Sigmoid colon (tissue), 6 donors: ENCODE measurements at regions not wholly inside any gene's neighbourhood (a gene's known extent, or its start where the extent isn't known, plus 50 kb on each side); places are given as distances from the start of the nearest gene placed in this dataset.

Experiments
- DNase-seq: peaks from one replicate; pipeline ENCODE4 v3.0.0-alpha.2; 2019
- H3K27ac ChIP-seq, 4 donors: fragments of 200-600 bp; sonication (generic); one replicate each; pipeline ENCODE4 v1.5.1; 2016 to 2019; ENCODE audit warnings: mild to moderate bottlenecking in 1 of 4
- H3K27me3 ChIP-seq, 3 donors: fragments of 200-600 bp; sonication (generic); one replicate each; pipeline ENCODE4 v1.5.1; 2019; ENCODE audit warnings: mild to moderate bottlenecking in 1 of 3
- H3K36me3 ChIP-seq, 4 donors: fragments of 200-600 bp; sonication (generic); one replicate each; pipeline ENCODE4 v1.5.1; 2016 to 2019
- H3K4me1 ChIP-seq, 4 donors: fragments of 200-600 bp; sonication (generic); one replicate each; pipeline ENCODE4 v1.5.1; 2017 to 2019
- H3K4me3 ChIP-seq, 4 donors: fragments of 200-600 bp; sonication (generic); one replicate each; pipeline ENCODE4 v1.5.1; 2017 to 2019; ENCODE audit warnings: mild to moderate bottlenecking in 2 of 4, moderate library complexity in 1 of 4
- H3K9me3 ChIP-seq, 4 donors: fragments of 200-600 bp in 3 of 4; sonication (generic) in 3 of 4; one replicate each; pipeline versions ENCODE4 v1.5.1 to v1.6.1; 2013 to 2019
- EP300 ChIP-seq, 4 donors: sonication (generic); formaldehyde crosslinking; IDR thresholded peaks; one replicate each; pipeline ENCODE4 v1.6.1; 2017; ENCODE audit warnings: antibody characterized with exemption in 4 of 4
- POLR2A ChIP-seq, 2 donors: fragments of 450-650 bp; IDR thresholded peaks; one replicate each; pipeline ENCODE4 v1.6.1; 2016; ENCODE audit warnings: antibody characterized with exemption in 2 of 2, mild to moderate bottlenecking in 2 of 2, moderate library complexity in 2 of 2
- POLR2AphosphoS5 ChIP-seq, 4 donors: sonication (generic); formaldehyde crosslinking; IDR thresholded peaks; one replicate each; pipeline ENCODE4 v1.6.1; 2017; ENCODE audit warnings: antibody characterized with exemption in 4 of 4
- WGBS, 2 donors: extraction: QIAGEN DNeasy Blood & Tissue Kit; methylation state at CpG; one replicate each; pipeline ENCODE4 v1.1.7; 2013; 5-methylcytosine and 5-hydroxymethylcytosine counted together
- intact Hi-C: fragments of 100-400 bp; cut with DNase I; formaldehyde crosslinking; loops from one replicate; pipeline ENCODE4 v1.15.1; 2023
- small RNA-seq, 3 donors: library from RNA; depleted of rRNA; stranded (forward); fragments of <200 nt; gene quantifications; one replicate each; pipeline ENCODE3, GENCODE V24; 2016
- TF ChIP-seq, protein P1 (sequence below), 4 experiments: fragments of 450-650 bp in 3 of 4; fragments of 200-600 bp in 1 of 4; IDR thresholded peaks; one replicate each; pipeline ENCODE4 v1.5.1; 2016 to 2019; ENCODE audit warnings: antibody characterized with exemption in 4 of 4, mild to moderate bottlenecking in 3 of 4, moderate library complexity in 2 of 4
- donor health status: healthy with polysubstance abuse.
- donor health status: healthy.

DNA sequence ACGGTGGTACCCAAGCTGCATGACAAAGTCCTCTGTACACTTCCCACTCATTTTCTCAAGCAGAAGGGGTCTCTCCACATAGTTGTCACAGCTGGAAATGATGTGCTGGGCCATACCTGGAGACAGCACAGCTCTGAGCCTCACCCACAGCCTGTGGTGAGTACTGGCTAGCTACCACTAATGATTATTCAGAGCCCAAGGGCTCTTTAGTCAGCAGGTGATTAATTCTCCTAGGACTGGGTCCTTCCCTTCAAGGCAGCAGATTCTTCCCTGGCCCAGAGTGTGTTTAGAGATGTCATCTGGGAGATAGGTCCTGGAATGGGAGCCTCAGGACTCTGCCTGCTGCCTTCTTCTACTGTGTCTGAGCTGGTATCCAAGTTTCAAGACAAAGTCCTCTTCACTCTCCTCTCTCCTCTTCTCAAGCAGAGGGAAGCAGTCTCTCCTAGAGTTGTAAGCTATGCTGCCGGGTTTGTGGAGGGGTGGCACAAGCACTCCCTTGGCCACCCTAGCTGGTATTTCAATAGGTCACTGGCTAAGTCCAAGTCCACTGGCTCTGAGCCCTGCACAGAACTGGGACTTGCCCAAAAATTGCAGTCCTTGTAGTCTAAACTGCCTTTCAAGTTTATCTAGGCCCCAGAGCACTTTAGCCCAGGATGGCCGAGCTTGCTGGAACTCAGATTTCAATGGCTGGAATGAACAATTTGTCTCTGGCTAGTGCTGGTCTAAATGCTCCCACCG lies 49.8 kb upstream of the VGLL2 start:
- TF ChIP-seq, protein P1, sequence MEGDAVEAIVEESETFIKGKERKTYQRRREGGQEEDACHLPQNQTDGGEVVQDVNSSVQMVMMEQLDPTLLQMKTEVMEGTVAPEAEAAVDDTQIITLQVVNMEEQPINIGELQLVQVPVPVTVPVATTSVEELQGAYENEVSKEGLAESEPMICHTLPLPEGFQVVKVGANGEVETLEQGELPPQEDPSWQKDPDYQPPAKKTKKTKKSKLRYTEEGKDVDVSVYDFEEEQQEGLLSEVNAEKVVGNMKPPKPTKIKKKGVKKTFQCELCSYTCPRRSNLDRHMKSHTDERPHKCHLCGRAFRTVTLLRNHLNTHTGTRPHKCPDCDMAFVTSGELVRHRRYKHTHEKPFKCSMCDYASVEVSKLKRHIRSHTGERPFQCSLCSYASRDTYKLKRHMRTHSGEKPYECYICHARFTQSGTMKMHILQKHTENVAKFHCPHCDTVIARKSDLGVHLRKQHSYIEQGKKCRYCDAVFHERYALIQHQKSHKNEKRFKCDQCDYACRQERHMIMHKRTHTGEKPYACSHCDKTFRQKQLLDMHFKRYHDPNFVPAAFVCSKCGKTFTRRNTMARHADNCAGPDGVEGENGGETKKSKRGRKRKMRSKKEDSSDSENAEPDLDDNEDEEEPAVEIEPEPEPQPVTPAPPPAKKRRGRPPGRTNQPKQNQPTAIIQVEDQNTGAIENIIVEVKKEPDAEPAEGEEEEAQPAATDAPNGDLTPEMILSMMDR (IDR thresholded peaks at IDR 0.05), result no peak
- TF ChIP-seq POLR2A (IDR thresholded peaks at IDR 0.05) (no peak), POLR2AphosphoS5 (IDR thresholded peaks at IDR 0.05) (no peak), EP300 (IDR thresholded peaks at IDR 0.05) (no peak)
- no peak overlapping the region for H3K27ac ChIP-seq
- H3K4me3 ChIP-seq, result no peak overlapping the region
- WGBS, 2 donors, result 85 to 87% methylated on average over 4 of the region's 4 CpGs
- no peaks in the 10 kb centered on the region for H3K9me3 ChIP-seq
- DNase-seq, result no peak
- no peaks in the 10 kb centered on the region for H3K4me1 ChIP-seq
- no peaks in the 10 kb centered on the region for H3K36me3 ChIP-seq
- intact Hi-C loops, result no loop called here
- H3K27me3 ChIP-seq, result no peaks in the 10 kb centered on the region

Small RNA genes lying in the stretch of these regions (small RNA-seq; reads per million reads assigned to genes)
- 15.6 to 49.6 (median 20.9) reads per million in 3 donors for gene RNA5SP214
- gene RPS29P13, result 0 reads per million in 3 donors
